ENCODE measurements at regions not wholly inside any gene's neighbourhood (a gene's known extent, or its start where the extent isn't known, plus 50 kb on each side); places are given as distances from the start of the nearest gene placed in this dataset.

DNA sequence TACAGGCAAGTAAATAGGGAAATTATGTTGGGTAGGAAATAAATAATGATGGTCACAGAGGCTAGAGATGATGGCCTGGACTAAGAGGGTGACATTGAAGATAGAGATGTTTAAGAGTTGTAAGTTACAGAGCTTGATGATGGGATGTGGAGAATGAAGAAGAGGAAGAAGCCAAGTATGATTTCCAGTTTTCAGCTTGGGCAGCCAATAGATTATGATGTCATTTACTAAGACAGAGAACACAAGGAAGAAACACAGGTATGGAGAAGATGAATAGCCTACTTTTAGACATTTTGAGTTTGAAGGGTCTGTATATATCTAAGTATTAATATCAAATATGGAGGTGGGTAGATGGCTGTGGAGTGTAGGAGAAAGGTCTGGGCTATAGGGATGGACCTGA, 56.0 kb upstream of the PRELP start:
- Histone ChIP-seq H3K36me3 (no peaks in the 10 kb centered on the region), H3K4me3 (no peak overlapping the region), H3K4me1 (peaks cover 0 to 4% (median 0%) of the 10 kb centered on the region in 4 donors), H3K27ac (no peak overlapping the region), H3K9me3 (no peaks in the 10 kb centered on the region), H3K27me3 (no peaks in the 10 kb centered on the region)
- no peak for TF ChIP-seq CTCF (IDR thresholded peaks at IDR 0.05)
- no peak for TF ChIP-seq POLR2A (IDR thresholded peaks at IDR 0.05)
- no peak for DNase-seq

- Histone ChIP-seq H3K4me3 (no peak overlapping the region), H3K36me3 (no peaks in the 10 kb centered on the region), H3K4me1 (peaks cover 0 to 11% (median 0%) of the 10 kb centered on the region in 4 donors), H3K27ac (peak overlapping the region in 1 of 4 donors; percentile 6), H3K27me3 (no peaks in the 10 kb centered on the region), H3K9me3 (no peaks in the 10 kb centered on the region)
- no peak for TF ChIP-seq CTCF (IDR thresholded peaks at IDR 0.05)
- no peak for TF ChIP-seq POLR2A (IDR thresholded peaks at IDR 0.05)
- DNase-seq = no peak
These were observed 55.3 kb upstream of the PRELP start for GRCh38 chr1:203420263-203420662.

DNA sequence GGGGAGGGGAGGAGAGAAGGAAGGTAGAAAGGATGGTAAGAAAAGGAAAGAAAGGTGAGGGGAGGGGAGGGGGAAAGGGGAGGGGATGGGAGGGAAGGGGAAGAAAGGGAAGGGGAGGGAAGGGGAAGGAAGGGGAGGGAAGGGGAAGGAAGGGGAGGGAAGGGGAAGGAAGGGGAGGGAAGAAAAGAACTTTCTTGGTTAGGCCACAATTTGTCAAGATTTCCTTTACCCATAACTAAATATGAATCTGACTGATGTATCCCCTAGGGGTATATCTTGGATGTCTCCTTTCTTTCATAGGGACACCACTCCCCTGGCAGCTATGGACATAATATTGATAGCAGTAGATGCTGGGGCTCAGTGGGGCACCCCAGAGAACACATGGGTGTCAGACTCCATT, 54.4 kb upstream of the PRELP start:
- Histone ChIP-seq H3K9me3 (no peaks in the 10 kb centered on the region), H3K27me3 (no peaks in the 10 kb centered on the region), H3K36me3 (no peaks in the 10 kb centered on the region), H3K4me3 (no peak overlapping the region), H3K27ac (no peak overlapping the region), H3K4me1 (peaks cover 0 to 21% (median 0%) of the 10 kb centered on the region in 4 donors)
- TF ChIP-seq CTCF (IDR thresholded peaks at IDR 0.05) (no peak), POLR2A (IDR thresholded peaks at IDR 0.05) (no peak)
- no peak for DNase-seq

GRCh38 chr1:203422116-203422515, 53.5 kb upstream of the PRELP start:
- no peak for DNase-seq
- Histone ChIP-seq H3K27ac (no peak overlapping the region), H3K36me3 (no peaks in the 10 kb centered on the region), H3K4me3 (no peak overlapping the region), H3K27me3 (no peaks in the 10 kb centered on the region), H3K9me3 (no peaks in the 10 kb centered on the region), H3K4me1 (peaks cover 0 to 23% (median 0%) of the 10 kb centered on the region in 4 donors)
- TF ChIP-seq POLR2A (IDR thresholded peaks at IDR 0.05) (no peak), CTCF (IDR thresholded peaks at IDR 0.05) (no peak)

- Histone ChIP-seq H3K4me3 (no peak overlapping the region), H3K4me1 (peaks cover 0 to 23% (median 0%) of the 10 kb centered on the region in 4 donors), H3K27ac (no peak overlapping the region), H3K27me3 (no peaks in the 10 kb centered on the region), H3K9me3 (no peaks in the 10 kb centered on the region), H3K36me3 (no peaks in the 10 kb centered on the region)
- no peak for TF ChIP-seq CTCF (IDR thresholded peaks at IDR 0.05)
- TF ChIP-seq POLR2A (IDR thresholded peaks at IDR 0.05) = no peak
- no peak for DNase-seq
These were observed 53.0 kb upstream of the PRELP start for GRCh38 chr1:203422656-203423055.

- Histone ChIP-seq H3K36me3 (no peaks in the 10 kb centered on the region), H3K27me3 (no peaks in the 10 kb centered on the region), H3K4me3 (no peak overlapping the region), H3K9me3 (no peaks in the 10 kb centered on the region), H3K27ac (no peak overlapping the region), H3K4me1 (peaks cover 0 to 23% (median 0%) of the 10 kb centered on the region in 4 donors)
- no peak for TF ChIP-seq POLR2A (IDR thresholded peaks at IDR 0.05)
- no peak for TF ChIP-seq CTCF (IDR thresholded peaks at IDR 0.05)
- DNase-seq = no peak
These were observed 51.3 kb upstream of the PRELP start for GRCh38 chr1:203424285-203424684.

Data from Peyer's patch (tissue), 4 donors.